GM10266 (cell line): ENCODE measurements at regions not wholly inside any gene's neighbourhood (a gene's known extent, or its start where the extent isn't known, plus 50 kb on each side); places are given as distances from the start of the nearest gene placed in this dataset.
"Not testable (repeated sequence)": the region's sequence is repeated elsewhere in the genome, so short reads cannot be mapped to it uniquely, and the experiment has no call there.

Source experiments
- DNase-seq: peaks from one replicate; pipeline ENCODE4 v3.0.0; 2012; ENCODE audit errors: extremely low spot score
- CTCF ChIP-seq: IDR thresholded peaks from 2 replicates; pipeline ENCODE4 v1.5.1; 2012; ENCODE audit warnings: mild to moderate bottlenecking, low read depth; ENCODE audit not compliant: control insufficient read depth, insufficient read depth; ENCODE audit errors: missing control alignments

- no peak for DNase-seq
- no peak for TF ChIP-seq CTCF
Measured at GRCh38 chr14:28163897-28164296, 602.7 kb upstream of the FOXG1 start.

GRCh38 chr14:28187902-28188830 is 578.4 kb upstream of the FOXG1 start:
- DNase-seq, result not testable (repeated sequence)

GRCh38 chr14:28196878-28197277 is 569.7 kb upstream of the FOXG1 start:
- DNase-seq, result no peak
- no peak for TF ChIP-seq CTCF

- DNase-seq, result no peak
- no peak for TF ChIP-seq CTCF
Measured at GRCh38 chr14:28220391-28220790, 546.2 kb upstream of the FOXG1 start.

GRCh38 chr14:28240909-28241308 is 525.7 kb upstream of the FOXG1 start:
- DNase-seq, result no peak

GRCh38 chr14:28242895-28243294 is 523.7 kb upstream of the FOXG1 start:
- no peak for TF ChIP-seq CTCF
- no peak for DNase-seq

More at GRCh38 chr14:28240909-28241308, 525.7 kb upstream of the FOXG1 start:
- TF ChIP-seq CTCF, result no peak

- no peak for TF ChIP-seq CTCF
- no peak for DNase-seq
Measured at GRCh38 chr14:28243600-28243999, 523.0 kb upstream of the FOXG1 start.
